A549 (cell line): ENCODE measurements at regions not wholly inside any gene's neighbourhood (a gene's known extent, or its start where the extent isn't known, plus 50 kb on each side); places are given as distances from the start of the nearest gene placed in this dataset.

Experiments
- ATAC-seq, 2 experiments: fragments of 200-7000 bp in 1 of 2; fragments of >200 bp in 1 of 2; cut with Nextera tagmentation in 1 of 2; cut with Tn5 transposase in 1 of 2; 3 replicates each; pipeline versions ENCODE4 v1.8.0 to v1.9.1; 2018 to 2020; ENCODE audit warnings: mild to moderate bottlenecking in 1 of 2, moderate library complexity in 1 of 2
- CTCF ChIA-PET: fragments of 300-600 bp; sonication (Branson Sonifier 250); formaldehyde crosslinking; extraction: SDS; loops from one replicate; lab custom pipeline; 2021; ENCODE audit warnings: antibody characterized with exemption, inconsistent platforms; lab: Yijun Ruan, JAX
- POLR2A ChIA-PET: fragments of 350-600 bp; formaldehyde crosslinking; extraction: SDS; loops from one replicate; lab custom pipeline; 2021; ENCODE audit warnings: antibody characterized with exemption, inconsistent platforms; lab: Yijun Ruan, JAX
- DNase-seq, 2 experiments: peaks; one replicate each; pipeline versions ENCODE4 v3.0.0 to v3.0.0-alpha.2; 2011 to 2016; ENCODE audit warnings: low read depth in 1 of 2, low spot score in 1 of 2
- FAIRE-seq: peaks from 2 replicates; lab custom pipeline; 2011; peaks lifted over from hg19 to GRCh38; lab: Jason Lieb, UNC
- H3K27ac ChIP-seq, 2 experiments: fragments of >200 bp; sonication (Bioruptor Twin); formaldehyde crosslinking; 3 replicates each; pipeline ENCODE4 v1.5.1; 2016 to 2017
- H3K4me1 ChIP-seq: fragments of >200 bp; sonication (Bioruptor Twin); formaldehyde crosslinking; 3 replicates; pipeline ENCODE4 v1.6.1; 2016
- H3K4me2 ChIP-seq: fragments of >200 bp; sonication (Bioruptor Twin); formaldehyde crosslinking; 3 replicates; pipeline ENCODE4 v1.6.1; 2016
- H3K4me3 ChIP-seq: fragments of >200 bp; sonication (Bioruptor Twin); formaldehyde crosslinking; 3 replicates; pipeline ENCODE4 v1.5.1; 2016
- H3K9me3 ChIP-seq: fragments of >200 bp; sonication (Bioruptor Twin); formaldehyde crosslinking; 3 replicates; pipeline ENCODE4 v1.6.1; 2016
- BHLHE40 ChIP-seq: IDR thresholded peaks from 2 replicates; pipeline ENCODE4 v1.6.1; 2012; ENCODE audit warnings: low read depth, low read length, inconsistent platforms
- EHF ChIP-seq: fragments of 250-450 bp; sonication (Bioruptor Pico); IDR thresholded peaks from 2 replicates; pipeline ENCODE4 v1.5.0; 2020; ENCODE audit warnings: mild to moderate bottlenecking
- FOSL2 ChIP-seq, 2 experiments: fragments of 450-650 bp in 1 of 2; fragments of >200 bp in 1 of 2; sonication (Bioruptor Twin) in 1 of 2; formaldehyde crosslinking; IDR thresholded peaks; 2 replicates each; pipeline versions ENCODE4 v1.5.0 to v1.6.1; 2016 to 2020; ENCODE audit warnings: mild to moderate bottlenecking in 1 of 2, moderate library complexity in 1 of 2
- NFE2L2 ChIP-seq: fragments of 150-350 bp; conservative IDR thresholded peaks from 2 replicates; pipeline ENCODE4 v1.6.1; 2014; ENCODE audit warnings: low read length
- NR3C1 ChIP-seq: fragments of >200 bp; sonication (Bioruptor Twin); formaldehyde crosslinking; IDR thresholded peaks from 3 replicates; pipeline ENCODE4 v1.6.1; 2017
- POLR2AphosphoS2 ChIP-seq: conservative IDR thresholded peaks from 2 replicates; pipeline ENCODE4 v1.6.1; 2012; ENCODE audit warnings: low read length, improper control_type of control experiment, inconsistent platforms
- RAD21 ChIP-seq, 2 experiments: fragments of >200 bp in 1 of 2; sonication (Bioruptor Twin) in 1 of 2; formaldehyde crosslinking in 1 of 2; IDR thresholded peaks in 1 of 2; conservative IDR thresholded peaks in 1 of 2; 2 replicates in 1 of 2; 3 replicates in 1 of 2; pipeline ENCODE4 v1.6.1; 2012 to 2018; ENCODE audit warnings: inconsistent platforms in 1 of 2
- RCOR1 ChIP-seq: fragments of 150-350 bp; IDR thresholded peaks from 2 replicates; pipeline ENCODE4 v1.6.1; 2014; ENCODE audit warnings: antibody characterized with exemption, low read length, low read depth
- RFX5 ChIP-seq: fragments of 450-650 bp; IDR thresholded peaks from 2 replicates; pipeline ENCODE4 v1.7.1; 2014; ENCODE audit warnings: antibody characterized with exemption, mild to moderate bottlenecking, moderate library complexity
- RNF2 ChIP-seq: fragments of 200-600 bp; sonication (generic); IDR thresholded peaks from 2 replicates; pipeline ENCODE4 v1.6.1; 2016; ENCODE audit warnings: low read depth, mild to moderate bottlenecking, antibody characterized with exemption, moderate library complexity, borderline replicate concordance
- TFCP2L1 ChIP-seq: fragments of 250-450 bp; sonication (Bioruptor Pico); IDR thresholded peaks from 2 replicates; pipeline ENCODE4 v1.5.0; 2021; ENCODE audit warnings: mild to moderate bottlenecking
- ZC3H11A ChIP-seq: fragments of 450-650 bp; IDR thresholded peaks from 2 replicates; pipeline ENCODE4 v1.6.1; 2014; ENCODE audit warnings: antibody characterized with exemption, mild to moderate bottlenecking
- ZNF302 ChIP-seq: fragments of 250-450 bp; sonication (Bioruptor Pico); IDR thresholded peaks from 2 replicates; pipeline ENCODE4 v1.9.0; 2021; ENCODE audit warnings: inconsistent platforms, mild to moderate bottlenecking, moderate library complexity
- ZSCAN20 ChIP-seq: fragments of 250-450 bp; sonication (Bioruptor Pico); IDR thresholded peaks from 2 replicates; pipeline ENCODE4 v1.8.0; 2022; ENCODE audit warnings: mild to moderate bottlenecking, moderate library complexity
- WGBS: methylation state at CpG from one replicate; pipeline ENCODE4 v1.1.6; 2017; ENCODE audit errors: missing lambda C conversion rate; 5-methylcytosine and 5-hydroxymethylcytosine counted together
- TF ChIP-seq, protein P1 (sequence below): fragments of >200 bp; sonication (Bioruptor Twin); formaldehyde crosslinking; IDR thresholded peaks from 3 replicates; pipeline ENCODE4 v1.5.1; 2016
- TF ChIP-seq, protein P2 (sequence below): fragments of 200-600 bp; sonication (generic); IDR thresholded peaks from 2 replicates; pipeline ENCODE4 v1.6.1; 2016; ENCODE audit warnings: antibody characterized with exemption, mild to moderate bottlenecking, moderate library complexity

DNA sequence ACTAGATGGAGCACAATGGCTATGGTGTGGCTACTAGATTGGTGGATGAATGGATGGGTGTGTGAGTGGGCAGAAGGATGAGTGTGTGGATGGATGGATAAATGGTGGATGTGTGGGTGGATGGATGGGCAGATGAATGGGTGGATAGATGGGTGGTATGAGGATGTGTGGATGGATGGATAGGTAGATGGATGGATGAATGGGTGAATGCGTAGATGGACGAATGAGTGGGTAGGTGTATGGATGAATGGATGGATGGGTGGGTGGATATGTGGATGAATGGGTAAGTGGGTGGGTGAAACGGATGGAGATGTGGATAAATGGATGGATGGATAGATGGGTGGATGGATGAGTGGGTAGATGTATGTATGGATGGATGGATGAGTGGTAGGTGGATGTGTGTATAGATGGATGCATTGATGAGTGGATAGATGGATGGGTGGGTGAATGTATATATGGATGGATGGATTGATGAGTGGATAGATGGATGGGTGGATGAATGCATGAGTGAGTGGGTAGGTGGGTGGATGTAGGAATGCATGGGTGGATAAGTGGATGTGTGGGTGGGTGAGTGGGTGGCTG lies 114.2 kb downstream of the TEX29 start (continued):
- TF ChIP-seq ZSCAN20 (CRISPR knock-in tag) (no peak), EHF (CRISPR knock-in tag) (no peak)

DNA sequence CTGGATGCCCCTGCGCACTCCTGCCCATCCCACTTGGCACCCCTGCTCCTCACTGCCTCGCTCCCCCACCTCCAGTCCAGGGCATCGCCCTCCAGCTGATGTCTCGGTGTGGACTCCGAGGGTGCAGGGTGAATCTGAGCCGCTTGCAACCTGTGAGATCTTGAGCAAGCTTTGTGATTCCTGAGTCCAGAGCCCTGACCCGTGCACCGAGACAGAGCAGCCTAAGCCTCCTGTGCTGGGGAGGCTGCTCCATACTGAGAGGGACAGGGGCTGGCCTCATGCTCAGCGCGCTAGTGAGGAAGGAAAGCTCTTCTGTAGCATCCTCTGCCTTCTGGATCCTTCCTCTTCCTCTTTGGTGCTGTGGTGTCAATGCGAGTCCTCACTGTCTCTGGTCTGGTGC lies 116.0 kb downstream of the TEX29 start:
- no peak overlapping the region for H3K27ac ChIP-seq
- no peaks in the 10 kb centered on the region for H3K9me3 ChIP-seq
- H3K4me2 ChIP-seq = no peak overlapping the region
- FAIRE-seq = no peak
- 10% methylated on average over 9 of the region's 11 CpGs for WGBS
- no peaks in the 10 kb centered on the region for H3K4me1 ChIP-seq
- TF ChIP-seq TFCP2L1 (CRISPR knock-in tag) (no peak), RAD21 (conservative IDR thresholded peaks at IDR 0.05 in 1 of 2, IDR thresholded peaks at IDR 0.05 in 1 of 2) (no peak), ZC3H11A (no peak), ZNF302 (CRISPR knock-in tag) (no peak), RNF2 (no peak), NR3C1 (no peak), RFX5 (no peak), POLR2AphosphoS2 (no peak), FOSL2 (IDR thresholded peaks at IDR 0.05) (no peak), FOSL2 (CRISPR knock-in tag; IDR thresholded peaks at IDR 0.05) (no peak)
- TF ChIP-seq, protein P1, sequence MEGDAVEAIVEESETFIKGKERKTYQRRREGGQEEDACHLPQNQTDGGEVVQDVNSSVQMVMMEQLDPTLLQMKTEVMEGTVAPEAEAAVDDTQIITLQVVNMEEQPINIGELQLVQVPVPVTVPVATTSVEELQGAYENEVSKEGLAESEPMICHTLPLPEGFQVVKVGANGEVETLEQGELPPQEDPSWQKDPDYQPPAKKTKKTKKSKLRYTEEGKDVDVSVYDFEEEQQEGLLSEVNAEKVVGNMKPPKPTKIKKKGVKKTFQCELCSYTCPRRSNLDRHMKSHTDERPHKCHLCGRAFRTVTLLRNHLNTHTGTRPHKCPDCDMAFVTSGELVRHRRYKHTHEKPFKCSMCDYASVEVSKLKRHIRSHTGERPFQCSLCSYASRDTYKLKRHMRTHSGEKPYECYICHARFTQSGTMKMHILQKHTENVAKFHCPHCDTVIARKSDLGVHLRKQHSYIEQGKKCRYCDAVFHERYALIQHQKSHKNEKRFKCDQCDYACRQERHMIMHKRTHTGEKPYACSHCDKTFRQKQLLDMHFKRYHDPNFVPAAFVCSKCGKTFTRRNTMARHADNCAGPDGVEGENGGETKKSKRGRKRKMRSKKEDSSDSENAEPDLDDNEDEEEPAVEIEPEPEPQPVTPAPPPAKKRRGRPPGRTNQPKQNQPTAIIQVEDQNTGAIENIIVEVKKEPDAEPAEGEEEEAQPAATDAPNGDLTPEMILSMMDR = no peak
- POLR2A ChIA-PET = no interaction called here
- DNase-seq = no peak
- CTCF ChIA-PET = interaction anchor here (1.2 kb wide), 1 partner anchor 8 kb away, joined by 4 read pairs; no protein-coding TSS in a partner anchor
- no peak for ATAC-seq
- no peak overlapping the region for H3K4me3 ChIP-seq

DNA sequence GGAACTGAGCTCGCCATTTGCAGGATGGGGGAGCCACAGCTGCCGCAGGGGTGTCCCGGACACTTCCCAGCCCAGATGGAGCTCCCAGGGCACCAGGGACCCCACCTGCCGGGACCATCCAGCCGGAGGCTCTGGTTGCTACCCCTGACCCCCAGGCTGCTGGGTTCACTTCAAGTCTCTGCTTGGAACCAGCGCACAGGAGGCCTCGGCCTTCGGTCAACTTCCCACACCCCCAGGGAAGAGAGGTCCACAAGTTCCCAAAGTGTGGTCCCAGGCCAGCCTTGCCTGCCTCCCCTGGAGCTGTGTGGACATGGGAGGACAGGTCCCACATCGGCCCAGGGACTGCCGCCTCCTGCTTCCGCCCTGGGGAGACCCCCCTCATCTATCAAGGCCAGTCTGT lies 117.0 kb downstream of the TEX29 start:
- no peak overlapping the region for H3K4me2 ChIP-seq
- CTCF ChIA-PET = interaction anchor here (1.2 kb wide), 1 partner anchor 9 kb away, joined by 4 read pairs; no protein-coding TSS in a partner anchor
- no peak overlapping the region for H3K4me3 ChIP-seq
- no peaks in the 10 kb centered on the region for H3K9me3 ChIP-seq
- H3K4me1 ChIP-seq = no peaks in the 10 kb centered on the region
- FAIRE-seq (no peak), ATAC-seq (no peak), DNase-seq (no peak)
- POLR2A ChIA-PET = interaction anchor here (0.5 kb wide), 1 partner anchor 22 kb away, joined by 5 read pairs; no protein-coding TSS in a partner anchor
- WGBS = 23% methylated on average over 4 of the region's 11 CpGs
- no peak overlapping the region for H3K27ac ChIP-seq
- no peak for TF ChIP-seq BHLHE40
- TF ChIP-seq RCOR1 = no peak
- TF ChIP-seq FOSL2 (IDR thresholded peaks at IDR 0.05) = no peak
- no peak for TF ChIP-seq FOSL2 (CRISPR knock-in tag; IDR thresholded peaks at IDR 0.05)
- TF ChIP-seq NFE2L2 = no peak
- TF ChIP-seq, protein P2, sequence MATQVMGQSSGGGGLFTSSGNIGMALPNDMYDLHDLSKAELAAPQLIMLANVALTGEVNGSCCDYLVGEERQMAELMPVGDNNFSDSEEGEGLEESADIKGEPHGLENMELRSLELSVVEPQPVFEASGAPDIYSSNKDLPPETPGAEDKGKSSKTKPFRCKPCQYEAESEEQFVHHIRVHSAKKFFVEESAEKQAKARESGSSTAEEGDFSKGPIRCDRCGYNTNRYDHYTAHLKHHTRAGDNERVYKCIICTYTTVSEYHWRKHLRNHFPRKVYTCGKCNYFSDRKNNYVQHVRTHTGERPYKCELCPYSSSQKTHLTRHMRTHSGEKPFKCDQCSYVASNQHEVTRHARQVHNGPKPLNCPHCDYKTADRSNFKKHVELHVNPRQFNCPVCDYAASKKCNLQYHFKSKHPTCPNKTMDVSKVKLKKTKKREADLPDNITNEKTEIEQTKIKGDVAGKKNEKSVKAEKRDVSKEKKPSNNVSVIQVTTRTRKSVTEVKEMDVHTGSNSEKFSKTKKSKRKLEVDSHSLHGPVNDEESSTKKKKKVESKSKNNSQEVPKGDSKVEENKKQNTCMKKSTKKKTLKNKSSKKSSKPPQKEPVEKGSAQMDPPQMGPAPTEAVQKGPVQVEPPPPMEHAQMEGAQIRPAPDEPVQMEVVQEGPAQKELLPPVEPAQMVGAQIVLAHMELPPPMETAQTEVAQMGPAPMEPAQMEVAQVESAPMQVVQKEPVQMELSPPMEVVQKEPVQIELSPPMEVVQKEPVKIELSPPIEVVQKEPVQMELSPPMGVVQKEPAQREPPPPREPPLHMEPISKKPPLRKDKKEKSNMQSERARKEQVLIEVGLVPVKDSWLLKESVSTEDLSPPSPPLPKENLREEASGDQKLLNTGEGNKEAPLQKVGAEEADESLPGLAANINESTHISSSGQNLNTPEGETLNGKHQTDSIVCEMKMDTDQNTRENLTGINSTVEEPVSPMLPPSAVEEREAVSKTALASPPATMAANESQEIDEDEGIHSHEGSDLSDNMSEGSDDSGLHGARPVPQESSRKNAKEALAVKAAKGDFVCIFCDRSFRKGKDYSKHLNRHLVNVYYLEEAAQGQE = no peak
- no peak for TF ChIP-seq RNF2
